Activated CD4-positive, alpha-beta T cell treated with anti-CD3 and anti-CD28 coated beads, Interleukin-2, Interleukin-6, amounts not matched to agents 100 ng/mL and 50 ng/mL, durations not matched to agents 16 hours and 8 hours (primary cell): ENCODE measurements at regions not wholly inside any gene's neighbourhood (a gene's known extent, or its start where the extent isn't known, plus 50 kb on each side); places are given as distances from the start of the nearest gene placed in this dataset.

ENCODE experiments used
- DNase-seq: peaks from one replicate; pipeline ENCODE4 v3.0.0-alpha.2; 2020

DNA sequence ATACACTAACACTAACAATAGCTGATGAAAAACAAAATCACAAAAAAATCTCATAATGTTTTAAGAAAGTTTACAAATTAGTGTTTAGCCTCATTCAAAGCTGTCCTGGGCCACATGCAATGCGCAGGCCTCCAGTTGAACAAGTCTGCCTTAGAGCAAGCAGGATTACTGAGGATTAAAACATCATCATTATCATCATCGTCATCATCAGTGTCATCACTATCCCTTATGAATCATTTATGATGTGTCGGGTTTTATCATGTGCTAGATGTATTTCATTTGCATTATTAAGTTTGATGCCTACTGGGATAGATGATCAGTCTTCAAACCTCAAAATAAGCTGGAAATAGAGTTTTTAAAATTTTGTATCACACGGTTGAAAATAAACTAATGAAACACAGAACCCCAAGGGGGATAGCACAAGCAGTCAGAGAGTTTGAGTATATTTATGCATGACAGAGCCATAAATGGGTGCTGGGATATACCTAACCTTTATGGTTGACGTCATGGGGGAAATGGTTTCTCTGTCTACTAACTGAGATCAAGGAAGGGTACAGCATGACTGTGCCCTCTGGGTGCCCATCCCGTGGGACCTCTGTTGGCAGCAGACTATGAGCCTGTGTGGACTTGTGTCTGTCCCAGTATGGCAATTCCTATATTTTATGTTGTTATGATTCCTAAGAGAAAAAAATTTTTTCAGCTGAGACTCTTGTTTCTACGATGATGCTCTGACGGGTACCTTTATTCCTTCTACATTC, 150.3 kb upstream of the ADRA1B start:
- no peak for DNase-seq

DNA sequence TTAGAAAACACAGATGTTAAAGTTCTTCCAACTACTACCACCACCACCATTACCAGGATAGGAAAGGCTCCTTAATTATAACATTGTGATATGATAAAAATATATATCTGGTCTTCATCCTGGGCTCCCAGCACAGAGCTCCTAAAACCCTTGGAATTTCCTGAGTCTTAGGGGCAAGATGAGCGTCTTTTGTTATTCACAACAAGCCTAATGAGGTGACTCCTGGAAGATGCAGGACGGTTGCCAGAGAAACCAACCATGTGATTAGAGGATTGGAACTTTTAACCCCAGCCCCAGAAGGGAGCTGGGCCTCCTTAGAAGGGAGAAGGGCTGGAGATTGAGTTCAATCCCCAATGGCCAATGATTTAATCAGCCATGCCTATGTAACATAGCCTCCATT, 148.0 kb upstream of the ADRA1B start:
- no peak for DNase-seq

DNA sequence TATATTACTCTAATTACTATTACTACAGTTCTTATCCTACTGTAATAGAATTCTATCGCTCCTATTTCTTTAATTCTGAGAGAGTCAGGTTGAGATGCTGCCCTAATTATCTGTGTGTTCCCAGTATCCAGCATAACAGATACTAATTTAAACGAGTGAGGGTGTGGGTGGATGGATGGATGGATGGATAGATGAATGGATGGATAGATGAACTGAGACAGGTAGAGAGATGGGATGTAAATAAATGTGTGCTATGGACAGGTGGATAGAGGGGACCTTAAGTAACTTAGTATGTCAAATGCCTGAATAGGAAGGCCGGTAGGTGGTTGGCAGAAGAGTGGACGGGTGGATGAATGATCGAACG, 143.6 kb upstream of the ADRA1B start:
- DNase-seq: no peak

DNA sequence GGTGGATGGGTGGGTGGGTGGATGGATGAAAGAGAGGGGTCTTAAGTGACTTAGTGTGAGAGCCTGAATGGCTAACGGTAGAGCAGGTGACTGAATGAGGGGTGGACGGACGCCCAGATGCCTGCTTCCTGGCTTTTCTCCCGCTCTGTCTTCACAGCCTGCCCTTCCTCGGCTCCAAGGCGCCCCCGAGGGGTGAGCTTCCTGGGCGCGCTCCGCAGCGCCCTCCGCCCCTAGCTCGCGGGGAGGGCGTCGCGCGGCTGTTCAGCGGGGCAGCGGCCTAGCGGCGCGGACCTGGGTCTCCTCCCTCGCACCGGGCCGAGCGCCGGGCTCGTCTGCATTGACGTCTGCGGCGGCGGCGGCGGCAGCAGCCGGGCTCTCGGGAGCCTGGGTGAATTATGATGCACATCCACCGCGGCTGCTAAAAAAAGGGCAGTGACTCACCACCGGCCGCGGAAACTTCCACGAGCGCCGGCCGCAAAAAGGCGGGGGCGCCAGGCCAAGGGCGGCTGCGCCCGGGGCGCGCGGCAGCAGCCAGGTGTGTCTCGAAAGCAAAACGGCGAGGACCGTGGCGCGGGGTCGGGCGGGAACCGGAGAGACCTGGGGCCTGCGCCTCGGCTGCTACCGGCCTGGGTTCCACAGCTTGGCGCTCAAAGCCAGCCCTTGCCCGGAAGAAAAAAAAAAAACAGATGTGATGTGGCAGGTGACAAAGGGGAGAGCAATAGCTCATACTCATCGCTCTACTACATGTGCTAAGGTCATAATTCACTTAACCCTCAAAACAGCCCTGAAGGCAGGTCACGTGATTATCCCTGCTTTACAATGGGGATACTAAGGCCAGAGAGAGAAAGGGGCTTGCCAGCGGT, 143.0 kb upstream of the ADRA1B start:
- DNase-seq: peak; percentile 81

DNA sequence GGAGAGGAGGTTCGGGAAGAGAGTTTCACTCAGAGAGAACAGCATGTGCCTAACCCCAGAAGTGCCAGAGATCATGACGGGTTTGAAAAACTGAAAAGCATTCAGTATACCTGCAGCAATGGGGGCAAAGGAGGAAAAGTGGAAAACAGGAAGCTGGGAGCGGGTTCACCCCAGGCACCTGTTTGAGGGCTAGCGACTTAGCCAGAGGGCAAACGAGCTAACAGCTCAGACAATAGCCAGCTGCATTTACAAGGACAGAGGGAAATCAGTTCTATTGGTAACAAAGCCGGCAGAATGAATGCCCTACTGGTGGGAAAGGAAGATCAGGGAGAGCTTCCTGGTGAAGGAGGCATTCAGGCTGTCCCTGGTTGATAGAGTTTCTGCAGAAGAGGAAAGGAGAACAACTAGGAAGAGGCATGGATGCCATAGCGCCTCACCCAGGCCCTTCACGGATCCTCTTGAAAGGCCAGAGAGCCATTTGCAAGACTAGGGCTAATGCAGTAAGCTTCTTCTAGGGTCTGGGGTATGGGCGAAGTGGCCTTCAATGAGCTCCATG, 141.7 kb upstream of the ADRA1B start:
- DNase-seq: no peak

DNA sequence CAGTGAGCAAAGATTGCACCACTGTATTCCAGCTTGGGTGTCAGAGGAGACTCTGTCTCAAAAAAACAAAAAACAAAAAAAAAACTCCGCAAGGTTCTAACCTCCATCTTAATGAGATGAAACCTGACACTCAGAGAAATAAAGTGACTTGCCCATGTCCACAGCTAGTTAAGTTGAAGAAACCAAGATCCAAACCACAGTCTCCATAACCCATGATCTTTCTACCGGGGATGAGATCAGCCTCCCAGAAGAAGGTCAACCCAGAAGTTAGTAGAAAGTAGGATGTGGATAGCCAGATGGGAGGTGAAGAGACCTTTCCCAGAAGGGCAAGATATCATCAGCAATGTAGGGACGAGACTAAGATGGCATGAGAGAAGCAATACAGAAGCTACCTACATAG, 140.4 kb upstream of the ADRA1B start:
- DNase-seq: no peak

DNA sequence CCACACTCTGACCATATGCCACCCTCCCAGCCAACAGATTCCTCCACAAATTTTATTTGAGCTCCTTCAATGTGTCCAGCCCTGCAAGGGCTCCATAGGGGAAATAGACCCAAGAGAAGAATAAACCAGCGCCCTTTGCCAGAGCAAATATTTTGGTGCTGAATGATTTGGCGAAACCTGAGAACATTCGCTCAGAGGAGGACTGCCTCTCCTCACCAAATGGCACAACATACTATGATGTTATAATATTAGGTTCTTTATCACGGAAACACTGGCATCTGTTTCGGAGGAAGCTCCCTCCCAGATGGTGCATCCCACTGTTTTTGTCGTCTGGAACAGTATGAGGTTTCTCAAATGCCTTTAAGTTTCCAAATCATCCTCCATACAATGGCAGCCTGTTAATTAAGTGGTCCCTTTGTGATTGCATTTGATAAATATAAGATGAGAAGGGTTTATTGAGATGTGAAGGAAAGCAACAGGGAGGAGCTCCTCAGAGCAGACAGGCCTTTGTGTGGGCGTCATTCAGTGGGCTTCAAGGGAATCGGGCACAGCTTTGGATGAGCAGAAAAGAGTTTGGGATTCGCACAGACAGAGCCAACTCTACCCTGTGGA, 139.1 kb upstream of the ADRA1B start:
- no peak for DNase-seq

DNA sequence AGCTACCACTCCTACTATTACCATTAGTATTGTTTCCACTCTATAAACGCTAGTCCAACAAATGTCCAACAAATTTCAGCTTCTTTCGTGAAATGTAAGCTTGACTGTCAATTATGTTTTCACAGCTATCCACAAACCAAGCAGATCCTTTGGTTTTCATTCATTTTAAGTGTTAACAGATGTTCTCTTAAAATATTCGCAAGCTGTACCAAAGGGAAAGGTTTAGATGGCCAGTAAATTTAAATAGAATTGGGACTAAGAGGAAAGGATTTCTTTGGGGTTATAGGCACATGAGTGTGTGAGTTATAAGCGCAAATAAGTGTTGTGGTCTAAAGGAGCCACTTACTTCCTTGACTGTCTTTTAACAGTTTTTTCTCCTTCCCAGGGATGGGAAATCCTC, 136.8 kb upstream of the ADRA1B start:
- no peak for DNase-seq

DNA sequence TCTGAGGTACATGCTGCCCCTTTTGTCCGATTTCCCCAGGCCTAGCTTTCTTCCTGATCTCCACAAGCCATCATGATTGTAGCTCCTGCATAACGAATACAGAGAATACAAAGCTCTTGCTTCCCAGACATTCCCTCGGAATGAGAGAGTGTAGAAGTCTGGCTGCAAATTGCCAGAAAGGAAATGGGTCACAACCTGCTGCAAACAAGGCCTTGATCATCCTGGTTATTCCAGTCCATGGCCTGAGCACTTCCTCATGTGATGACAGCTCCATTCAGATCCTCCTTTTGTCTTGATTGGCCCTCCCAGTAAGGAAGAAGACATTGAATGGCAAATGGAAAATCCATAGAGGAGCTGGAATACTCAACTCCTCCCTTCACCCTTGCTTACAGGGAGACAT, 136.0 kb upstream of the ADRA1B start:
- DNase-seq: no peak

DNA sequence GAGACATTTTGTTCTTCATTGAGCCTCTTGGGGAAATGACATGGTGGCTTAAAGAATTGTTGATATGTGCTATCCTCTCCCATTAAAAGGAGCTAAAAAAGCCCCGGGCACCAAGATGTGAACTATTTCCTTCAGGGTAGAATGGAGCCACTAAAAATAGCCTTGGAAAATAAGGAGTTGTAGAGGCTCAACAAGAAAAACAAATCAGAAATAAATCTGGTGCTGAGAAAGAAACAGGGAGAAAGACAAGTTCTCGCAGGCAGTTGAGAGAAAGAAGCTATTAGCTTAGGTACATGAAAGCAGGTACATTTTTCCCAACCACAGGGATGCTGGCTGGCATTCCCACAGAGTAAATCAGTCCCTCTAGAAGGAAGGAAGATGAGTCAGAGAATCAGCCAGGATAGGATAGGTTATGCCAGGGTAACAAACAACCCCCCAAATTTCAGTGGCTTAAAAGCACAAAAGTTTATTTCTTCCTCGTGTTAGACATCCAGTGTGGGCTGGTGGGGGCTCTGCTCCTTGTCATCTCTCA, 134.6 kb upstream of the ADRA1B start:
- no peak for DNase-seq

DNA sequence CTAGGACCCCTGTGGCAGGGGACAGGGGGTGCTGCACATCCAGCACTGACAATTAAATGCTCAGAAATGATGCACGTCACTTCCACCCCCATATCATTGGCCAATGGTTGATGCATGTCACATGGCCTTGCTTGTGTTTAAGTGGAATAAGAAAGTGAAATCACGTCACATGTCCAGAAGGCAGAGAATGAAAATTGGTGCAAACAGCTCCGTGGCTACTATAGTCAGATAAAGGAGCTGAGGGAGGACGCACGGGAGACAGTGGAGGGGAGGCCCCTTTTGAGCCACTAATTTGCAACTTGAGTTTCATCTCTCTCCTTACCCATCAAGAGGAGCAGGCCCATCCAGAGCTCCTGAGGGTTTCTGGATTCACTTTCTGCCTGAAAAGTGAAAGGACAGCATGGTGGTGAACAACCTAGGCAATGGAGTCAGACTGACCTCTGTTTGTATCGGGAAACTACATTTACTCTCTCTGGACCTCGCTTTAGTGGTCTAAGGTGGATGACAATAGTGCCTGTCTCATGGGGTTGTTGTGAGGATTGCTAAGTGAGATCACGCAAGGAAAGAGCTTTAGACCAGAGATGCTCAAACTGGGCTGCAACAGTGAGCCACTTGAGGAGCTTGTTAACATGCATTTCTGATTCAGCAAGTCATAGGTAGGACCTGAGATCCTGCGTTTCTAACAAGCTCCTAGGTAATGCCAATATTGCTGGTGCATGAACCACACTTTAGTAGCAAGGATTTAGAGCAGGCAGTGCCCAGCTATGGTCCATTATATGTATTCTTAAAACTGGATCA, 133.9 kb upstream of the ADRA1B start:
- no peak for DNase-seq

DNA sequence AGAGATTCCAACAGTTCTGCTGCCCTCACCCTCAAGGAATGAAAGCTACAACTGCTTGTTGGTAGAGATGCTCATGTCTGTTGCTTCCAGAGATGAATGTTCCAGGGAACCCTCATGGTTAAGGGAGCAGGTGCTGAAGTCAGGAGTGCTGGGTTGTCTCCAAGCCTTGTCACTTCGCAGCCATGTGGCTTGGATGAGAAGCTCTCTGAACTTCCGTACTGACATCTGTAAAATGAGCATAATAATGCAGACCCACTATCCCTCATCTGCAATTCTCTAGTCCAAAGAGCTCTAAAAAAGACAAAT, 133.3 kb upstream of the ADRA1B start:
- no peak for DNase-seq

DNA sequence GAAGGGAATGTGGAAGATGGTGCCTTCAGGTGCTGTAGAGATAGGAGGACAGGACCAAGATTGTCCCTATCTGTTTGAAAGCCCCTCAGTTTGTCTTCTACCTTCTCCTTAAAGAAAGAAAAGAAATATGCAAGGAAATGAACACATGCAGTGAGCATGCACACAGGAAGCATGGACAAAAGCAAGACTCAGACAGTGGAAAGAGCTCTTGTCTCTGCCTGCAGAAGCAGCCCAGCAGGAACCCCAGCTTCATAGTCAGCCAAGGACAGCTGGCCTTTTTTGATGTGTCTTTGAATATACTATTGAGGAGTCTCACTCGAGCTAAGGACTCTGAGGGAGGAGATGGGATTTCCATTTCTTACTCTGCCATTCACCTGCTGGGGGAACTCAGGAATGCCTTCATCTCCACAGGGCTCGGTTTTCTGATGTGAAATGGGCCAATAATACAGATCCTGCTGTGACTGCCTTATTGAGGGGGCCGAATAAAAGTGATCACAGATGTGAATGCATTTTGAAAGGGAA, 132.5 kb upstream of the ADRA1B start:
- DNase-seq: no peak

DNA sequence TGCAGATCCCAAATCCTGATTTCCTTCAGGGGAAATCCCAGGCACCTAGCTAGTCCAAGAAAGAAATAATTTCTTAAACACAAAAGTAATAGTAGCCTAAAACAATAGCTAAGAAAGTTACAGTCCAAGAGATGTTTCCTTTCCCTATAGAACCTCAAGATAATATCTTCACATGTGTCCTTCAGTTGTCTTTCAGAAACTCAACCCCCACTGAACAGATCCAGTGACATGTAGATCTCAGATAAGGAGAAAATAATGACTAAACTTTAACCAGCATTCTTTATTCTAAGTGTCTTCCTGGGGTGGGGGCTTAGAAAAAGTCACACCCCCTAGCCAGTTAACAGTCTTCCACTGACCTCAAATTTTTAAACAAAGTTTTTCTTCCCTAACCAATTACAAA, 131.3 kb upstream of the ADRA1B start:
- DNase-seq: no peak

DNA sequence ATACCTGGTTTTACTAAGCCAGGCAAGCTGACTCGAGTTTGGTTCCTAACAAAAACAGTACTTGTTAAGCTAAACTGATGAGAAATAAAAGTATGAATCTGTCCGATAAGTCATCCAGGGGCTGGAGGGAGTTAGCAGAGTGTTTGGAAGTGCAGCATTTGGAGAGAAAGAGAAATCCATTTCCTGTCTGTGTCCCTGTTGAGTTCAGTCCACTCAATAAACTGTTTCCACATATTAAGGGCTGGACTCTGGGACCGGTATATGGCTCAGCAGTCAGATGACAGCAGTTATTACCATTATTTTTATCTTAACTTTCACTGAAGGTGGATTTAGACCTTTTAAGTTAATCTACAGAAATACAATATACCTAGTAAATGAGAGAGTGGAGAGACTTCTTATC, 130.6 kb upstream of the ADRA1B start:
- DNase-seq: no peak

DNA sequence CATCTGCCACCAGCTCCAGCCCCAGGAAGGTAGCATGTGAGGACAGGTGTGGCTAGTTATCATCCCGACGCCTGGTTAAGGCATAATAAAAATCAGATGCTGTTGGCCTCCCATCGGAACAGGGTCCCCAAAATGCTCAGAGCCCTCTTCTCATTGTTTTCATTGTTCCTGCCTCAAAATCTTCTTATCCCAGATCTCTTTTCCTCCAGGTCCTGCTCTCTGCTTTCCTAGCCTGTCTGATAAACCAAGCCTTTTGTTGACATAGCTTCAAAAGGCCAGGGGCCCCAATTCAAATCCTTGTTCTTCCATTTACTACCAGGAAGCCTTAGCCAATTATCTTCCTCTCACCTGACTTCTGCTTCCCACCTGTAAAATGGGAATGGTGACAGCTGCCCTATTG, 130.1 kb upstream of the ADRA1B start:
- no peak for DNase-seq

DNA sequence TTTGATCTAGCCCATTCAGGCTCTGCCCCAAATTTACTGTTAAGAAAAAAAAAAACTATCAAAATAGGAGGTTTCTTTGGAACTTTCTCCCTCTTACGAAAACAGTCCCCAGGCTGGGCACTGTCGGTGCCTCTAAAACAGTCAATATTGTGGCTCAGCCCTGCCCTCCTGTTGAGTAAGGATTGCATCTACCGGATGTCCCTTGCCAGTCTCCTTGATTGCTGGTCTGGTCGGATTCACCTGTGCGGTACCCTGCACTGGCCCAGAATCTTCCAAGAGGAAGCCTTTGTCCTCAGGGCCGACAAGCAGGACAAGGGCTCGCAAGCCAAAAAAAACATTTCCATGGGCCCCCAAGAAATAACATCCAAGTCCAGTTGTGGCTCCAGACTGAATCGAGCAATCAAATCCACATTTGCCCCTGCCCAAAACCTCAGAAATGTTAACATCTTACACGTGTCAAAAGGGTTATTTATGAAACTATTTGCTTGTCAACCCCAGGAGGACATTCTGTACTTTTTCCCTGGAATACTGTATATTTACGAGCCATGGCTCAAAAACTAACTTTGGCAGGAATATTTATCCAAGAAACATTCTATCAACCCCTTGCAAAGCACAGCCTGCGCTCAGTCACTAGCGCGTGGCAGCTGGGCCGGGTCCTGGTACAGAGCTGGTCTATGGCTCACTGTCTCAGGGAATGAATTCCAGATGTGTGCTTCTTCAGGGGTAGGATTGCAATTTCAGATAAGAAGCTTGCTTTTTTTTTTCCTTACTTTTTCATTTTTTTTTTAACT, 129.2 kb upstream of the ADRA1B start:
- no peak for DNase-seq

DNA sequence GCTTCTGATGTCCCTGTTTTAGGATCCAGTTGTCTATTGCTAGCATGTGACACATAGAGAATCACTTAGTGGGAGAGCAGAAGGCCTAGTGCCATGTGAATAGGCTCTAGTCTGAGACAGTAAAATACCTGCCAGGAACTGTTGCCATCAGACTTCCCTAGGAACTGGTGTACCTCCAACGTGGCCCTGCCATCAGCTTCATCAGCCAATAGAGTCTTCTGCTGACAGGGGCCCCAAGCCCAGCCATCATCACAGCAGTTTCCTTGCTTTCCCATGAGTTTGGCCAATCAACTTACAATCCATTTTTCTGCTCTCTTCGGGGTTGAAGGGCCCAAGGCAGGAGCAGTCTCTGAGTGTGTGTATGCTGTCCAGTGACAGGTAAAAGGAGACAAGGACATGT, 128.4 kb upstream of the ADRA1B start:
- no peak for DNase-seq

DNA sequence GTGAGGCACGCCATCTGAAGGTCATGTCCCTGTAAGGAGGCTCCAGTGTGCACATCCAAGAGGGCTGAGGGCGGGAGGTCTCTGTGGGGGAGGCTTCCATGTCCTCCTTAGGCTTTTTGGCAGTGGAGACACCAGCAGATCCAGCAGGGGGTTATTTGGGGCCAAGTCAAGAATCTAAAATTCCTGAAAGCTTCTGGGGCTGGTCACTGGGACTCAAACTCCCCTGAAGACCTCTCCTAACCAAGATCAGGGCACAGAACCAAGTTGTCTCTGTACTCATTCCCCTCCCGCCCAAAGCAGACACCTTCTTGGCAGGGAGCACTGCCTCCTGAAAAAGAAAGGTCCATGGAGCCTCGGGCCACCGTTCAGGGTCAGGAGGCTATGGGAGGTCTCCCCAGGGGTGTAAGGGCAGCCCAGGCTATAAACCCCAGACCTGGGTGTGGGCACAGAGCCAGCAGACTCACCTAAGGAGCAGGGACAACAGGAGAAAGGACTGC, 127.4 kb upstream of the ADRA1B start:
- DNase-seq: no peak

DNA sequence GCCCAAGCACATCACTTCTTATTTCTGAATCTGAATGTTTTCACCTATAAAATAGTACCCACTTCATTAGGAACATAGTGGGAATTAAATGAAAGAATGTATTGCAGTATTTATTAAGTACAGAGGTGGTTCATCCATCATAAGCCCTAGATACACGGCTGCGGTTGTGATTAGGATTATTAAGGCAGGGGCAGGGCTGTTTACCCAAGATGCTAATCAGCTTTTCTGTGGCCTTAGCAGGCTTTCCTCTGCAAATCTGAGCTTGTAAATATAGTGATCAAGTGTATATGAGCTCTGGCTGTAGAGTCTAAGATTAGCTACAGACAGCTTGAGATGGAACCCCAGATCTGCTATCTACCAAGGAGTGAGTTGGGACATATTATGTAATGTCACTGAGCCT, 124.1 kb upstream of the ADRA1B start:
- DNase-seq: no peak

DNA sequence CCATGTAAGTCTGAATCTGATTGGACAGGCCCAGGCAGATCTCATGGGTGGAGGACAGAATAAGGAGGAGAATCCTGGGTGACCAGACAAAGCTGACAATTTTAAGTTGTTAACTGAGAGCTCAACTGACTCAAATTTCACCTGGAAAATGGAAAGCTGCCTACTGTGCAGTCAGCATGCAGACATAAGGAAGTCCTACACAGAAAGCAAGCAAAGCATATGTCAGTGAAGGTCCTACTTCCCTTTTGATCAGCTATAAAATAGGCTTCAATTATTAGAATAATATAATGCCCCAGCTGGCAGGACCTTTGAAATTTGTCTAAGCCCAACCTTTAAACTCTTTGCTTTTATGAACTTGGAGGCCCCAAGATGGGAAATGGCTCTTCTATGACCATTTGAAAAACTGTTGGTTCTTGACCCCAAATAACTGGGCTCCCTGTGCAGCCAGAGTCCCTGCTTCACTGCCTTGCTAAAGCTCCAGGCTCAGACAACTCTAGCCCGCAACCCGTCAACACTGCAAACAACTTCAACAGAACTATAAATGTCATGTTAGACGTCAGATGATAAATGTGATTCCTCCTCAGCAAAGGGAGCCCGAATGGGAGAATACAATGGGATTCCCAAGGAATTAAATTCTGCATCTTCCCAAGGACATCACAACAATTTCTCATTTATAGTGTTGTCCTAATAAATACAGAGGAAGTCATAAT, 118.9 kb upstream of the ADRA1B start:
- DNase-seq: no peak
